ENCODE measurements at regions not wholly inside any gene's neighbourhood (a gene's known extent, or its start where the extent isn't known, plus 50 kb on each side); places are given as distances from the start of the nearest gene placed in this dataset.

GRCh38 chr5:96340357-96340756 is 92.7 kb downstream of the PCSK1 start:
- H3K4me3 ChIP-seq (ENCODE audit: low read length), result no peak overlapping the region
- no peak for TF ChIP-seq ZNF274 (IDR thresholded peaks at IDR 0.05; ENCODE audit: low read depth, low read length)

- H3K4me3 ChIP-seq (ENCODE audit: low read length), result no peak overlapping the region
- TF ChIP-seq ZNF274 (IDR thresholded peaks at IDR 0.05; ENCODE audit: low read depth, low read length), result no peak
Observed at GRCh38 chr5:96339862-96340261, 93.2 kb downstream of the PCSK1 start.

- no peak overlapping the region; the same call in 1 of the 2 replicates for H3K4me3 ChIP-seq (ENCODE audit: low read length)
- TF ChIP-seq ZNF274 (IDR thresholded peaks at IDR 0.05; ENCODE audit: low read depth, low read length), result no peak
Observed at GRCh38 chr5:96338624-96339415, 94.2 kb downstream of the PCSK1 start.

- TF ChIP-seq ZNF274 (IDR thresholded peaks at IDR 0.05; ENCODE audit: low read depth, low read length), result no peak
- H3K4me3 ChIP-seq (ENCODE audit: low read length), result no peak overlapping the region
Observed at GRCh38 chr5:96338091-96338490, 95.0 kb downstream of the PCSK1 start.

- H3K4me3 ChIP-seq (ENCODE audit: low read length), result no peak overlapping the region; the same call in 1 of the 2 replicates
- no peak for TF ChIP-seq ZNF274 (IDR thresholded peaks at IDR 0.05; ENCODE audit: low read depth, low read length)
Observed at GRCh38 chr5:96337048-96337781, 95.8 kb downstream of the PCSK1 start.

- no peak overlapping the region for H3K4me3 ChIP-seq (ENCODE audit: low read length)
- no peak for TF ChIP-seq ZNF274 (IDR thresholded peaks at IDR 0.05; ENCODE audit: low read depth, low read length)
Observed at GRCh38 chr5:96336351-96336985, 96.6 kb downstream of the PCSK1 start.

GRCh38 chr5:96335873-96336272 is 97.2 kb downstream of the PCSK1 start:
- TF ChIP-seq ZNF274 (IDR thresholded peaks at IDR 0.05; ENCODE audit: low read depth, low read length), result no peak
- no peak overlapping the region for H3K4me3 ChIP-seq (ENCODE audit: low read length)

- no peak overlapping the region for H3K4me3 ChIP-seq (ENCODE audit: low read length)
- no peak for TF ChIP-seq ZNF274 (IDR thresholded peaks at IDR 0.05; ENCODE audit: low read depth, low read length)
Observed at GRCh38 chr5:96333391-96333790, 99.7 kb downstream of the PCSK1 start.

GRCh38 chr5:96332535-96333366 is 100.3 kb downstream of the PCSK1 start:
- TF ChIP-seq ZNF274 (IDR thresholded peaks at IDR 0.05; ENCODE audit: low read depth, low read length), result no peak
- no peak overlapping the region for H3K4me3 ChIP-seq (ENCODE audit: low read length)

GRCh38 chr5:96331681-96332361 is 101.2 kb downstream of the PCSK1 start:
- TF ChIP-seq ZNF274 (IDR thresholded peaks at IDR 0.05; ENCODE audit: low read depth, low read length), result no peak
- H3K4me3 ChIP-seq (ENCODE audit: low read length), result no peak overlapping the region

GRCh38 chr5:96331210-96331609 is 101.8 kb downstream of the PCSK1 start:
- TF ChIP-seq ZNF274 (IDR thresholded peaks at IDR 0.05; ENCODE audit: low read depth, low read length), result no peak
- H3K4me3 ChIP-seq (ENCODE audit: low read length), result no peak overlapping the region

GRCh38 chr5:96330530-96331140 is 102.4 kb downstream of the PCSK1 start:
- no peak overlapping the region for H3K4me3 ChIP-seq (ENCODE audit: low read length)
- TF ChIP-seq ZNF274 (IDR thresholded peaks at IDR 0.05; ENCODE audit: low read depth, low read length), result no peak
